H9 (cell line): ENCODE measurements at regions not wholly inside any gene's neighbourhood (a gene's known extent, or its start where the extent isn't known, plus 50 kb on each side); places are given as distances from the start of the nearest gene placed in this dataset.

Source experiments
- DNase-seq: peaks from one replicate; pipeline ENCODE4 v3.0.0-alpha.2; 2017
- H2AFZ ChIP-seq: one replicate; pipeline ENCODE4 v1.6.1; 2013; ENCODE audit warnings: mild to moderate bottlenecking, low read length, control low read depth, moderate library complexity
- H2AK5ac ChIP-seq: 2 replicates; pipeline ENCODE4 v1.6.1; 2013; ENCODE audit warnings: low read length, control low read depth, mixed read lengths; ENCODE audit not compliant: insufficient read length
- H2BK120ac ChIP-seq: one replicate; pipeline ENCODE4 v1.6.1; 2013; ENCODE audit warnings: low read depth, mild to moderate bottlenecking, low read length, control low read depth, inconsistent platforms; ENCODE audit not compliant: poor library complexity, severe bottlenecking
- H2BK12ac ChIP-seq: 2 replicates; pipeline ENCODE4 v1.6.1; 2013; ENCODE audit warnings: low read length, control low read depth, mixed read lengths, low read depth; ENCODE audit not compliant: insufficient read length
- H2BK15ac ChIP-seq: 2 replicates; pipeline ENCODE4 v1.6.1; 2013; ENCODE audit warnings: low read depth, low read length, control low read depth
- H2BK20ac ChIP-seq: one replicate; pipeline ENCODE4 v1.6.1; 2013; ENCODE audit warnings: low read depth, mild to moderate bottlenecking, low read length, control low read depth, inconsistent platforms; ENCODE audit not compliant: poor library complexity, severe bottlenecking
- H2BK5ac ChIP-seq: 2 replicates; pipeline ENCODE4 v1.6.1; 2013; ENCODE audit warnings: low read length, control low read depth, mixed read lengths; ENCODE audit not compliant: insufficient read length
- H3K14ac ChIP-seq: 2 replicates; pipeline ENCODE4 v1.6.1; 2013; ENCODE audit warnings: low read length, control low read depth; ENCODE audit not compliant: insufficient read depth
- H3K18ac ChIP-seq: 2 replicates; pipeline ENCODE4 v1.6.1; 2013; ENCODE audit warnings: low read depth, mild to moderate bottlenecking, mixed read lengths, low read length, control low read depth; ENCODE audit not compliant: insufficient read length
- H3K23ac ChIP-seq: 2 replicates; pipeline ENCODE4 v1.6.1; 2013; ENCODE audit warnings: low read length, control low read depth, mixed read lengths, low read depth; ENCODE audit not compliant: insufficient read length
- H3K23me2 ChIP-seq: 2 replicates; pipeline ENCODE4 v1.6.1; 2013; ENCODE audit warnings: low read depth, mild to moderate bottlenecking, mixed read lengths, low read length, control low read depth; ENCODE audit not compliant: insufficient read length, poor library complexity, severe bottlenecking
- H3K27ac ChIP-seq: 2 replicates; pipeline ENCODE4 v1.5.1; 2013; ENCODE audit warnings: low read length, control low read depth, mixed read lengths, low read depth; ENCODE audit not compliant: insufficient read length
- H3K27me3 ChIP-seq: 2 replicates; pipeline ENCODE4 v1.6.1; 2013; ENCODE audit warnings: low read length, control low read depth, inconsistent platforms; ENCODE audit not compliant: insufficient read depth
- H3K4ac ChIP-seq: 2 replicates; pipeline ENCODE4 v1.6.1; 2013; ENCODE audit warnings: low read depth, mild to moderate bottlenecking, control low read depth, inconsistent platforms, low read length, moderate library complexity
- H3K4me1 ChIP-seq: 2 replicates; pipeline ENCODE4 v1.6.1; 2013; ENCODE audit warnings: low read length, control low read depth, inconsistent platforms; ENCODE audit not compliant: insufficient read depth
- H3K4me2 ChIP-seq: 2 replicates; pipeline ENCODE4 v1.6.1; 2013; ENCODE audit warnings: low read length, control low read depth, mixed read lengths; ENCODE audit not compliant: insufficient read length, insufficient read depth
- H3K56ac ChIP-seq: 2 replicates; pipeline ENCODE4 v1.6.1; 2013; ENCODE audit warnings: low read depth, mild to moderate bottlenecking, mixed read lengths, low read length, control low read depth; ENCODE audit not compliant: insufficient read length
- H3K79me1 ChIP-seq: 2 replicates; pipeline ENCODE4 v1.6.1; 2013; ENCODE audit warnings: low read depth, mild to moderate bottlenecking, moderate library complexity, low read length, control low read depth, inconsistent platforms; ENCODE audit not compliant: insufficient read depth, poor library complexity, severe bottlenecking
- H3K79me2 ChIP-seq: 2 replicates; pipeline ENCODE4 v1.6.1; 2013; ENCODE audit warnings: low read length, control low read depth, inconsistent platforms; ENCODE audit not compliant: insufficient read depth
- H3K9ac ChIP-seq: 2 replicates; pipeline ENCODE4 v1.6.1; 2013; ENCODE audit warnings: low read length, control low read depth, mixed read lengths; ENCODE audit not compliant: insufficient read length; ENCODE audit errors: extremely low read depth
- H3K9me3 ChIP-seq: one replicate; pipeline ENCODE4 v1.6.1; 2013; ENCODE audit warnings: low read depth, low read length, inconsistent platforms; ENCODE audit not compliant: control insufficient read depth
- H3T11ph ChIP-seq: one replicate; pipeline ENCODE4 v1.6.1; 2013; ENCODE audit warnings: mild to moderate bottlenecking, low read length, control low read depth, inconsistent platforms
- H4K20me1 ChIP-seq: one replicate; pipeline ENCODE4 v1.6.1; 2013; ENCODE audit not compliant: control insufficient read depth, insufficient read length, insufficient read depth
- H4K5ac ChIP-seq: 2 replicates; pipeline ENCODE4 v1.6.1; 2013; ENCODE audit warnings: low read depth, mild to moderate bottlenecking, mixed read lengths, low read length, control low read depth; ENCODE audit not compliant: insufficient read length
- H4K8ac ChIP-seq: replicated peaks from 2 replicates; pipeline ENCODE4 v1.6.1; 2013; ENCODE audit warnings: low read length, control low read depth, mixed read lengths, low read depth; ENCODE audit not compliant: insufficient read length
- H4K91ac ChIP-seq: 2 replicates; pipeline ENCODE4 v1.6.1; 2013; ENCODE audit warnings: low read depth, mild to moderate bottlenecking, moderate library complexity, mixed read lengths, low read length, control low read depth; ENCODE audit not compliant: insufficient read length
- H3K27ac Mint-ChIP-seq, 3 experiments: 2 replicates in 2 of 3; 3 replicates in 1 of 3; pipeline ENCODE4 v1.8.0; 2020 to 2021; ENCODE audit warnings: mixed read lengths in 3 of 3, mild to moderate bottlenecking in 1 of 3, moderate library complexity in 1 of 3
- H3K27me3 Mint-ChIP-seq: 2 replicates; pipeline ENCODE4 v1.8.0; 2021; ENCODE audit warnings: low read depth, mild to moderate bottlenecking, moderate library complexity, mixed read lengths
- H3K36me3 Mint-ChIP-seq, 3 experiments: 2 replicates in 2 of 3; 3 replicates in 1 of 3; pipeline ENCODE4 v1.8.0; 2020 to 2021; ENCODE audit warnings: low read depth in 3 of 3, mixed read lengths in 3 of 3; ENCODE audit not compliant: insufficient read depth in 1 of 3
- H3K4me1 Mint-ChIP-seq, 2 experiments: 2 replicates each; pipeline ENCODE4 v1.8.0; 2020; ENCODE audit warnings: mixed read lengths in 2 of 2
- H3K4me3 Mint-ChIP-seq, 2 experiments: 2 replicates in 1 of 2; 3 replicates in 1 of 2; pipeline ENCODE4 v1.8.0; 2020 to 2021; ENCODE audit warnings: mild to moderate bottlenecking in 2 of 2, mixed read lengths in 2 of 2, moderate library complexity in 1 of 2
- H3K9me3 Mint-ChIP-seq, 2 experiments: 2 replicates in 1 of 2; 3 replicates in 1 of 2; pipeline ENCODE4 v1.8.0; 2020; ENCODE audit warnings: mild to moderate bottlenecking in 2 of 2, mixed read lengths in 2 of 2, moderate library complexity in 1 of 2
- CTCF ChIP-seq: fragments of 200-600 bp; sonication (generic); conservative IDR thresholded peaks from 3 replicates; pipeline ENCODE4 v1.8.0; 2021; ENCODE audit warnings: antibody characterized with exemption, mild to moderate bottlenecking

- Histone ChIP-seq H3K4me2 (no peak overlapping the region), H4K91ac (no peak overlapping the region)
Observed at GRCh38 chr16:52090080-52090479, 456.9 kb downstream of the TOX3 start.

More at GRCh38 chr16:52090080-52090479, 456.9 kb downstream of the TOX3 start:
- Histone ChIP-seq H3K23me2 (no peaks in the 10 kb centered on the region), H2BK120ac (no peak overlapping the region), H2AFZ (no peak overlapping the region), H3K23ac (no peak overlapping the region), H2BK15ac (no peak overlapping the region), H3K79me2 (no peaks in the 10 kb centered on the region), H3K4ac (no peak overlapping the region), H4K8ac (no peak overlapping the region), H3K56ac (no peak overlapping the region), H3K27me3 (no peaks in the 10 kb centered on the region), H3K4me1 (no peaks in the 10 kb centered on the region), H3K9me3 (no peaks in the 10 kb centered on the region), H3T11ph (no peak overlapping the region), H2BK12ac (no peak overlapping the region), H3K18ac (no peak overlapping the region), H2AK5ac (no peak overlapping the region), H2BK5ac (no peak overlapping the region), H3K27ac (no peak overlapping the region), H3K14ac (no peak overlapping the region), H3K79me1 (no peaks in the 10 kb centered on the region), H2BK20ac (no peak overlapping the region), H4K5ac (no peak overlapping the region), H3K9ac (no peak overlapping the region), H4K20me1 (no peaks in the 10 kb centered on the region)
- H3K9me3 Mint-ChIP-seq, result no peaks in the 10 kb centered on the region
- DNase-seq, result no peak
- no peak overlapping the region for H3K27ac Mint-ChIP-seq
- no peaks in the 10 kb centered on the region for H3K27me3 Mint-ChIP-seq
- peaks cover 2 to 4% of the 10 kb centered on the region in 2 experiments; a peak in 3 of 4 replicates for H3K4me1 Mint-ChIP-seq
- no peaks in the 10 kb centered on the region; a peak in 1 of 7 replicates for H3K36me3 Mint-ChIP-seq
- no peak overlapping the region for H3K4me3 Mint-ChIP-seq
- no peak for TF ChIP-seq CTCF
